DMS 273 (cell line): ENCODE measurements at regions not wholly inside any gene's neighbourhood (a gene's known extent, or its start where the extent isn't known, plus 50 kb on each side); places are given as distances from the start of the nearest gene placed in this dataset.

Experiments used
- DNase-seq: peaks from one replicate; lab custom pipeline; 2025; ENCODE audit not compliant: unreplicated experiment; lab: John Stamatoyannopoulos, UW

DNA sequence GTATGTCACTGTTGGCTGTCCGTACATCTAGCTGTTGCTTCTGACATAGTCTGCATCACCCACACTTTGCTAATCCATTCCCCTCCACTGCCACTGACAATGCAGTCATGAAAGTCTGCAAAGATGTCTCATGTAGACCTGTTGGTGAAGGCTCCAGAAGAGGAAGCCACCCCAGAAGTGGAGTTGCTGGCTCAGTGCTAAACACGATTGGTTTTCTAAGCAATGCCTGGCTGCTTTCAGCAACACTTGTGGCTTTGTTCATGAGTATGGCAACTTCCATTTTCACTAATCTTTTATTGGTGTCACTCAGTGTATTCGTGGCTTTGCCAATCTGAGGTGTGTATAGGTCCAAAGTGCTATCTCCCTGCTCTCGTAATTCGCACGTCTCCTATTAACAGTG lies 288.1 kb downstream of the GADD45G start:
- no peak for DNase-seq

DNA sequence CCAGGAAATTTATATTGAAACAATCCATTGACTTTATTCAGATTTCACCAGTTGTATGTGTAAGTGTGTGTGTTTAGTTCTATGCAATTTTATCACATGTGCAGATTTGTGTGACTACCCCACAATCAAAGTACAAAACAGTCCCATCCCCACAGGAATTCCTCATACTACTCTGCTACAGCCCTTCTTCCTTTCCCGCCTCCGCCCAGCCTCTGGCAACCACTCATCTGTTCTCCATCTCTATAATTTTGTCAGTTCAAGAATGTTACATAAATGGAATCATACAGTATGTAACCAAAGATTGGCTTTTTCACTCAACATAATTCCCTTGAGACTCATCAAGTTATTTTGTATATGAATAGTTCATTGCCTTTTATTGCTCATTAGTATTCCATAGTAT lies 289.1 kb downstream of the GADD45G start:
- no peak for DNase-seq

DNA sequence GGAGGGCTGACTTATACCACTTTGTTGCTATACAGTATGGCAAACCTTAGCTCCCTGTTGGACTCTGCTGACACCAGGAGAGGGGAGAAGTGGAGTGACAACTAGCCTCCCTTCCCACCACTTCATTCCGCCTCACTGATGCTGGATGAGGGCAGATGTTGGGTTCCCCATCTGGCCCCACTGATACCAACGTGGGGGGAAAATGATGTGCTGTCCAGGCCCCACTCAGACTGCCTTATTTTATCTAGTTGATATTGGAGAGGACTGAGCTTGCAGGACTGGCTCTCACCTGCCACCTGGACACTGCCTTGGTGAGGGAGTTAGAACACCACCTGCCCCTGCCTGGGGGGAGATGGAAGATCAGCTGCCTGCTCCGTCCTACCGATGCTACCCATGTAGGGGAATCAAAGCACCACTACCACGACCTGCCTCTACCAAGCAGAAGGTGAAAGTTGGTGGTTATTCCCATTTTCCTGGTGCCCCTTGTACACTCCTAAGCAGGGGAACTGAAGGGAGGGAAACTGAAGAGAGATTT lies 292.1 kb downstream of the GADD45G start:
- no peak for DNase-seq

GRCh38 chr9:89899573-89899972 lies 294.8 kb downstream of the GADD45G start:
- DNase-seq = no peak

GRCh38 chr9:89901920-89902319 lies 297.1 kb downstream of the GADD45G start:
- no peak for DNase-seq

- no peak for DNase-seq
Measured at GRCh38 chr9:89902450-89903140, 297.8 kb downstream of the GADD45G start.

- no peak for DNase-seq
Measured at GRCh38 chr9:89903141-89903475, 298.3 kb downstream of the GADD45G start.

DNA sequence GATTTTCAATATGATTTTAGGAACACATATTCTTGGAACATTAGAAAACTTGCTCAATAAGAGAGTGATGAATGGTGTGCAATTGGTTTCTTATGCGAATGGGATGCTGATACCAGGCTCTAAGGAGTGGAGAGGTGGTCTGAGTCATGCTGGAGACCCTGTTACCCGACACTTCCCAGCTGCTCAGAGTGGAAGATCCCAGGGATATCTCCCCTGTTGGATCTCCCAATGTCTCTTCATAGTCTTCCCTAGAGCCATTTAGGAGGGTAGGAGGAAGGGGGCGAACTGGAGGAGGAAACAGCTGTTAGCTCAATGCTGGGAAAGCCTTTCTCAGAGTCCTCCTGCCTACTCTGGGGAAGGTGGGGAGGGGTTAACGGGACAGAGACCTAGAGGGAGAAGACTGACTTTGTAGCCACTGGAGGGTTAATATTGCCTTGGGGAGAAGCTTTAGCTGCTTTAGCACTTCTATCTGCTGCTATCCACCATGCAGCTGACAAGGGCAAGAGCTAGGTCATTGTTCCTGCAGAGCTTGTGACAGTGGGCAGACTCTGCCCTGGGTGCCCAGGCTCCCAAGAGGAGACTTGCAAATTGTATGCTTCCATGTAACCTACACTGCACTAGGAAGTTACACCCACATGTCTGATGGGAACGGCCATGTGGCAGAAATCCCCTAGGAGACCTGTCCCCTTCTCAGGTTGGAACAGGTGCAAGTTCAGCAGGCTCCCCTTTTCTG lies 301.0 kb downstream of the GADD45G start:
- no peak for DNase-seq

- peak; percentile 26 for DNase-seq
Measured at GRCh38 chr9:89911721-89912604, 307.2 kb downstream of the GADD45G start.

DNA sequence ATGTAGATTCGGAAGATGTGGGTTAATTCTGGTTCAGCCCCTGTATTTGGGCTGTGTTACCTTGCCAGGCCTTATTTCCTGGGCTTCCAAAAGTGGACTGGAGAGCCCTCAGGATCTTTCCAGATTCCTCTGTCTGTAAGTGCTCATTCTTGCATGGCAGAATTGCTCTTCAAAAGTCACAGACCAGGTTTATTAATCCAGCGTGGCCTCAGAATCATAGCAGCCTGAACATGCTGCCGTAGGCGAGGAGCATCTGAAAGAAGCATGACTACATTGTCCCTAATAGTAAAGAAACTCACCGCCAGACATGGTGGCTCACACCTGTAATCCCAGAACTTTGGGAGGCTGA lies 307.8 kb downstream of the GADD45G start:
- no peak for DNase-seq

DNA sequence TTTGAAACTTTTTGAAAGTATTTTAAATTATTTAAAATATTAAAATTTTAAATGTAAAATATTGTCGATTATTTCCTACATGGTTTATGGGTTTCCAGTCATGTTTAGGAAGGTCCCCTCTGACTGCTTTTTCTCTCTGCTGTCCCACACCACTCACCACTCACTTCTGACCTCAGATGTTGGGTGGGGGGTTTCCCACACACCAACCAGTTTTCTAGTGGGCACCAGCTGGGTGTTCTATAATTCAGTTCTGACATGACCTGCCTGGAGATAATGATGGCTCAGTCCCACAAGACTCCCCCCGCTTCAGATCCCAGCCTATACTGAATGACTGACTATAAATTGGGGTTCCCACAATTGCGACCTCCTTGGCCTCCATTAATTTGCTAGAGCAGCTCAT lies 310.4 kb downstream of the GADD45G start:
- DNase-seq = no peak

DNA sequence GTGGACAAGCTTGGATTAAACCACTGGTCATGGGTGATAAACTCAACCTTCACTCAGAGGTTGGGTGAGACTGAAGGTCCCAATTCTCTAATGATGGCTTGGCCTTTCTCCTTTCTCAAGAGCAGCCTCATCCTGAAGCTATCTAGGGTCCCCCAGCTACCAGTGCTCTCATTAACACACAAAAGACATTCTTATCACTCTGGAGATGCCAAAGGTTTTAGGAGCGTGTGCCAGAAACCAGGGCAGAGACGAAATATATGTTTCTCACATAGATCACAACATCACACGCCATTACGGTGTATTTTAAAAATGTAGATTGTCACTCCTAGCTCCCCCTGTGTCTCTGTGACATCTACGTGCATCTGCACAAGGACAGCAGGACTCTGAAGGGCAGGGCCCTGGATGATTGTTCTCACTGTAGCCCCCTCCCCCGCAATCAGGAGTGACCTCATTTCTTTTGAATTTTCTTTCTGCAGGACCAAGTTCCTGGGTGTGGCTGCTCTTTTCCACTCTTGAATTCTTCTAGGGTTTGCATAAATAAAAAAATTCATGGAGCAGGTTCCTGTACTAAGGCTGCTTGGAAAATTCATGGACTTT lies 311.3 kb downstream of the GADD45G start:
- no peak for DNase-seq

GRCh38 chr9:89917861-89918260 lies 313.0 kb downstream of the GADD45G start:
- no peak for DNase-seq

DNA sequence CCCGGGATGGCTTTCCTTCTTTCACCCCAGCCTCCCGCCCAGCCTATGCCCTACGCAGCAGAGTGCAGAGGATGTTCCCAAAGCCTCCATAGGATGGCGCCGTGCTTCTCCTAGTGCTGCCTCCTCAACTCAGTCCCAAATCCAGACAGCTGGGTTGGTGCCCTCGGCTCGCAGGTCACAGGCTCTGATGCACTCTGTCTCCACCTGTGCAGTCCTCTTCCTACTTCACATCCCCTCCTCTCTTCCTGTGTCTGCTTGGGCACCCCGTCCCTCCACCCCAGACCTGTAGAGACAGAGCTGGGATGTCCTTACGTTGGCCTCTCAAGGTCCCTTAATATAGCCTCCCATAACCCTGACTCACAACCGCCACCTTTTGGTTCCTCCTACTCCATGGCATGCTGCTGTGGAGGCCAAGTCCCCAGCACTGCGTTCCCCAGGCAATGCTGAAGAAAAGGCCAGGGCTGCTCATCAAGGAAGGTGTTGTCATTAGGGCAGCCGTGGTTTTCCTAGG lies 314.4 kb downstream of the GADD45G start:
- DNase-seq = peak; percentile 51

GRCh38 chr9:89920131-89920530 lies 315.3 kb downstream of the GADD45G start:
- DNase-seq = peak; percentile 6

- no peak for DNase-seq
Measured at GRCh38 chr9:89920951-89921350, 316.1 kb downstream of the GADD45G start.

DNA sequence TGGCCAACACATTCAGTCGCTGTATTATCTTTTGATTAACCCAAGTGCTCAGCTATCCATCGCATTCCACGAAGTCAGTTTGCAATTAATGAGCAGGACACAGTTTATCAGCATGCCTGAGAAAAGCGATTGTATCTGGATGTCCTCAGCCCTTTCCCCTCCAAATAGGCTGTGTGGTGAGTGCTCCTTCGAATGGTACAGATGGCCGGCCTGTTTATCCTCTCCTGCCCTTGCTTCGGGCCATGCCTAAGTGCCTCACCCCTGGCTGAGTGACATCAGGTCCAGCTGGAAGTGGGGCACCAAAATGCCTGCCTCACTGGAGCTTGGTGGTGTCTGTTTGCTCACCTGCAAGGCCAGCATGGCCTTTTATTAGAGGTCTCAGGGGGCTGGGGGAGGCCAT lies 317.3 kb downstream of the GADD45G start:
- DNase-seq = peak; percentile 58

DNA sequence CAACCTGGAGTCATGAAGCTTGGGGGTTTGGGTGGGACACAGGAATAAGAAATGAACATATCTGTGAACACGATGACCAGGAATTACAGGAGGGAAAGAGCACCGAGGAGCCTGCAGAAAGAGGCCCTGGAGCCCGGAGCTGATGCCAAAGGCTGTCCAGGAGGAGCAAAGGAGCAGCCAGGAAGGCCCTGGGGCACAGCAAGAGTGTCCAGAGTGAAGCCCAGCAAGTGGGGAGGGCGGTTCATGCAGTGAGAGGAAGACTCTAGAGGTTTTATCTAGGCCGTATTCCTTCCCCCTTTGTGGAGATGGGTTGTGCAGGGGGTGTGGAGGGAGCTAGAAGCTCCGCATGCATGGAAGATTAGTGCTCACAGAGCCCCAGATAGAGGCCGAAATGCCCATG lies 318.4 kb downstream of the GADD45G start:
- DNase-seq = no peak

DNA sequence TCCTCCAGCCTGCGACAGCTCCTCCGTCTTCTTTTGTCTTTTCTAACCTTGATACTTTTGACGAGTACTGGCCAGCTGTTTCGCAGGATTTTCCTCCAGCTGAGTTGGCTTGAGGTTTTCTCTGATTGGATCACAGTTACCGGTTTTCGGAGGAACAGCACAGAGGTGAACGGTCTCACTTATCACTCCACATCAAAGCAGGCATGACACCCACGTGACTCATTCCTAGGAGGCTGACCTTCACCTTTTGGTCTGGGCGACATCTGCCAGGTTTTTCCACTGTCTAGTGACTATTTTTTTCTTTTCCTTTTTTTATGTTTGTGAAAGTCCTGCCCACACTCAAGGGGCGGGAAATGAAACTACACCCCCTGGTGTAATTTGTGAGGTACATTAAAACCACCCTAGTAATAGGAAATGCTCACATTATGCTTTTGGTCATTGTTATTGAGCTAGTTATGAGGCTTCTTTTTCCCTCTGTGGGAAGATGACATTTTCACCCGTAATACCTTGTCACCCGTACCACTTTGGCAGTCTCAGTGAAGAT lies 319.2 kb downstream of the GADD45G start:
- DNase-seq = peak; percentile 35

DNA sequence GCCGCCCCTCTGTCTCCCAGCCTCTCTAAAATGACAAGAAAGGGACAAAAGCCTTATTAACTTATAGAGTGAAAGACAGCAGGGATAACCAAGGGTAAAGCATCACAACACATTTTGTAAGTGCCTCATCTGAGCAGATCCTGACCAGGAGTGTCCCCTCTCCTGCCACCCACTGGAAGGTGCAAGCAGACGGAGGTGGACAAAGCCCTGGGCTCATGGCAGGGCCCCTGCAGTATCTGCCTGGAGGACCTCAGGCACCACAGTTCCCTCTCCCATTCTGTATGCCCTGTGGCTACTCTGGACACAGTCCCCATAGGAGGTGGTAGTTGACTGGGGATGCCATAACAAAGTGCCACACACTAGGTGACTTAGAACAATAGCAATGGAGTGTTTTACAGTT lies 319.8 kb downstream of the GADD45G start:
- no peak for DNase-seq

DNA sequence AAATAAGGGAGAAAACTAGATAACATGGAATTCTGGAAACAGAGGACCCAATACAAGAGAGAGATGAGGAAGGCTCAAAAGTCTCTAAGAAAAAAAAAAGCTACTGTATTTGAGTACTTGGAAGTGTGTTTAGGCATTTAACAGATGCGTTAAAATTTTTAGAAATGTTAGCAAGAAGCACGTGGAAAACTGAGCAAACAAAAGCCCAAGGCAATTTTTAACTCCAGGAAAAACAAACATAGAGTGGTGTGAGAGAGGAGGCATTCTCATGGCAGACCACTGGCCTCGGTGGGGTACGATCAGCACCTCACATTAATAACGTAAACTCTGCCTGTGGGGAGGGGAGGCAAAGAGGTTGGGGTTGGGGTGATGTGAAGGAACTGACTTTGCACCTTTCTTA lies 321.4 kb downstream of the GADD45G start:
- no peak for DNase-seq
